A549 (cell line): ENCODE measurements at regions not wholly inside any gene's neighbourhood (a gene's known extent, or its start where the extent isn't known, plus 50 kb on each side); places are given as distances from the start of the nearest gene placed in this dataset.

ENCODE experiments used
- ATAC-seq, 2 experiments: fragments of 200-7000 bp in 1 of 2; fragments of >200 bp in 1 of 2; cut with Nextera tagmentation in 1 of 2; cut with Tn5 transposase in 1 of 2; 3 replicates each; pipeline versions ENCODE4 v1.8.0 to v1.9.1; 2018 to 2020; ENCODE audit warnings: mild to moderate bottlenecking in 1 of 2, moderate library complexity in 1 of 2
- CTCF ChIA-PET: fragments of 300-600 bp; sonication (Branson Sonifier 250); formaldehyde crosslinking; extraction: SDS; loops from one replicate; lab custom pipeline; 2021; ENCODE audit warnings: antibody characterized with exemption, inconsistent platforms; lab: Yijun Ruan, JAX
- POLR2A ChIA-PET: fragments of 350-600 bp; formaldehyde crosslinking; extraction: SDS; loops from one replicate; lab custom pipeline; 2021; ENCODE audit warnings: antibody characterized with exemption, inconsistent platforms; lab: Yijun Ruan, JAX
- DNase-seq, 2 experiments: peaks; one replicate each; pipeline versions ENCODE4 v3.0.0 to v3.0.0-alpha.2; 2011 to 2016; ENCODE audit warnings: low read depth in 1 of 2, low spot score in 1 of 2
- FAIRE-seq: peaks from 2 replicates; lab custom pipeline; 2011; peaks lifted over from hg19 to GRCh38; lab: Jason Lieb, UNC
- H3K27ac ChIP-seq, 2 experiments: fragments of >200 bp; sonication (Bioruptor Twin); formaldehyde crosslinking; 3 replicates each; pipeline ENCODE4 v1.5.1; 2016 to 2017
- H3K4me1 ChIP-seq: fragments of >200 bp; sonication (Bioruptor Twin); formaldehyde crosslinking; 3 replicates; pipeline ENCODE4 v1.6.1; 2016
- H3K4me2 ChIP-seq: fragments of >200 bp; sonication (Bioruptor Twin); formaldehyde crosslinking; 3 replicates; pipeline ENCODE4 v1.6.1; 2016
- H3K4me3 ChIP-seq: fragments of >200 bp; sonication (Bioruptor Twin); formaldehyde crosslinking; 3 replicates; pipeline ENCODE4 v1.5.1; 2016
- H3K9me3 ChIP-seq: fragments of >200 bp; sonication (Bioruptor Twin); formaldehyde crosslinking; 3 replicates; pipeline ENCODE4 v1.6.1; 2016
- CEBPB ChIP-seq, 2 experiments: fragments of >200 bp in 1 of 2; sonication (Bioruptor Twin) in 1 of 2; formaldehyde crosslinking in 1 of 2; IDR thresholded peaks; 2 replicates each; pipeline ENCODE4 v1.6.1; 2012 to 2016
- CHD2 ChIP-seq: fragments of 150-350 bp; IDR thresholded peaks from 2 replicates; pipeline ENCODE4 v1.6.1; 2014; ENCODE audit warnings: low read length; ENCODE audit not compliant: partially characterized antibody
- CTCF ChIP-seq: fragments of >200 bp; sonication (Bioruptor Twin); formaldehyde crosslinking; IDR thresholded peaks from 3 replicates; pipeline ENCODE4 v1.5.1; 2016
- EHF ChIP-seq: fragments of 250-450 bp; sonication (Bioruptor Pico); IDR thresholded peaks from 2 replicates; pipeline ENCODE4 v1.5.0; 2020; ENCODE audit warnings: mild to moderate bottlenecking
- EHMT2 ChIP-seq: fragments of 200-600 bp; sonication (generic); IDR thresholded peaks from 2 replicates; pipeline ENCODE4 v1.6.1; 2016; ENCODE audit warnings: antibody characterized with exemption, low read depth, mild to moderate bottlenecking, moderate library complexity
- HDAC2 ChIP-seq: fragments of 200-600 bp; sonication (generic); IDR thresholded peaks from 2 replicates; pipeline ENCODE4 v1.6.1; 2016
- KDM5A ChIP-seq: fragments of 200-600 bp; sonication (generic); IDR thresholded peaks from 2 replicates; pipeline ENCODE4 v1.6.1; 2016; ENCODE audit warnings: antibody characterized with exemption, mild to moderate bottlenecking
- MAZ ChIP-seq: fragments of 150-350 bp; IDR thresholded peaks from 2 replicates; pipeline ENCODE4 v1.6.1; 2014; ENCODE audit warnings: antibody characterized with exemption, low read depth, low read length, borderline replicate concordance
- NPAS2 ChIP-seq: fragments of 250-450 bp; sonication (Bioruptor Pico); IDR thresholded peaks from 2 replicates; pipeline ENCODE4 v1.8.0; 2022; ENCODE audit warnings: mild to moderate bottlenecking, moderate library complexity, borderline replicate concordance
- RAD21 ChIP-seq, 2 experiments: fragments of >200 bp in 1 of 2; sonication (Bioruptor Twin) in 1 of 2; formaldehyde crosslinking in 1 of 2; IDR thresholded peaks in 1 of 2; conservative IDR thresholded peaks in 1 of 2; 2 replicates in 1 of 2; 3 replicates in 1 of 2; pipeline ENCODE4 v1.6.1; 2012 to 2018; ENCODE audit warnings: inconsistent platforms in 1 of 2
- SMC3 ChIP-seq: fragments of >200 bp; sonication (Bioruptor Twin); formaldehyde crosslinking; IDR thresholded peaks from 3 replicates; pipeline ENCODE4 v1.6.1; 2018; ENCODE audit warnings: inconsistent platforms
- TFCP2L1 ChIP-seq: fragments of 250-450 bp; sonication (Bioruptor Pico); IDR thresholded peaks from 2 replicates; pipeline ENCODE4 v1.5.0; 2021; ENCODE audit warnings: mild to moderate bottlenecking
- ZC3H11A ChIP-seq: fragments of 450-650 bp; IDR thresholded peaks from 2 replicates; pipeline ENCODE4 v1.6.1; 2014; ENCODE audit warnings: antibody characterized with exemption, mild to moderate bottlenecking
- ZFP36 ChIP-seq: fragments of 450-650 bp; IDR thresholded peaks from 2 replicates; pipeline ENCODE4 v1.6.1; 2014; ENCODE audit warnings: borderline replicate concordance; ENCODE audit not compliant: partially characterized antibody
- WGBS: methylation state at CpG from one replicate; pipeline ENCODE4 v1.1.6; 2017; ENCODE audit errors: missing lambda C conversion rate; 5-methylcytosine and 5-hydroxymethylcytosine counted together
- TF ChIP-seq, protein P1 (sequence below): IDR thresholded peaks from 2 replicates; pipeline ENCODE4 v1.6.1; 2012; ENCODE audit warnings: low read depth, borderline replicate concordance

GRCh38 chr9:113803811-113804589 is 72.1 kb upstream of the ZNF618 start:
- ATAC-seq = no peak
- WGBS = 57% methylated on average over 8 of the region's 8 CpGs
- POLR2A ChIA-PET = no interaction called here
- Histone ChIP-seq H3K4me3 (no peak overlapping the region), H3K4me1 (peaks cover 15% of the 10 kb centered on the region; the same call in 2 of the 3 replicates), H3K4me2 (no peak overlapping the region), H3K27ac (no peak overlapping the region), H3K9me3 (no peaks in the 10 kb centered on the region)
- FAIRE-seq = no peak
- DNase-seq = no peak
- TF ChIP-seq EHF (CRISPR knock-in tag) (no peak), CEBPB (IDR thresholded peaks at IDR 0.05) (peak in 1 of 2 experiments; percentile 19; a peak in 1 of 4 replicates)
- TF ChIP-seq, all 56 proteins: peak for 1
- CTCF ChIA-PET = interaction anchor here (0.7 to 1.8 kb wide), 3 partner anchors 11 to 487 kb away, joined by 5 to 6 read pairs (median 6); no protein-coding TSS in a partner anchor

- DNase-seq = no peak
- no peak for ATAC-seq
- CTCF ChIA-PET = interaction anchor here (1.6 to 2.6 kb wide), 3 partner anchors 7 to 24 kb away, joined by 6 to 12 read pairs (median 9); no protein-coding TSS in a partner anchor
- Histone ChIP-seq H3K9me3 (no peaks in the 10 kb centered on the region), H3K4me3 (no peak overlapping the region), H3K4me2 (no peak overlapping the region), H3K27ac (no peak overlapping the region)
- WGBS = 72% methylated on average over 9 of the region's 9 CpGs
- TF ChIP-seq NPAS2 = no peak
- TF ChIP-seq, protein P1, sequence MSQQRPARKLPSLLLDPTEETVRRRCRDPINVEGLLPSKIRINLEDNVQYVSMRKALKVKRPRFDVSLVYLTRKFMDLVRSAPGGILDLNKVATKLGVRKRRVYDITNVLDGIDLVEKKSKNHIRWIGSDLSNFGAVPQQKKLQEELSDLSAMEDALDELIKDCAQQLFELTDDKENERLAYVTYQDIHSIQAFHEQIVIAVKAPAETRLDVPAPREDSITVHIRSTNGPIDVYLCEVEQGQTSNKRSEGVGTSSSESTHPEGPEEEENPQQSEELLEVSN = no peak
- no peak for TF ChIP-seq KDM5A
- no peak for TF ChIP-seq ZC3H11A
- TF ChIP-seq, all 56 proteins: peak for 0
- H3K4me1 ChIP-seq = peaks cover 17% of the 10 kb centered on the region; the same call in 2 of the 3 replicates
- FAIRE-seq = no peak
- POLR2A ChIA-PET = no interaction called here
Measured at GRCh38 chr9:113805486-113806132, 70.5 kb upstream of the ZNF618 start.

- ChIA-PET CTCF (interaction anchor here (0.5 to 2.6 kb wide), 46 partner anchors 9 to 483 kb away, joined by 3 to 19 read pairs (median 4); partner anchors contain the start of gene COL27A1), POLR2A (no interaction called here)
- Histone ChIP-seq H3K4me2 (peak overlapping the region; percentile 66), H3K9me3 (no peaks in the 10 kb centered on the region), H3K4me3 (no peak overlapping the region)
- FAIRE-seq (no peak), ATAC-seq (peak; percentile 65 to 87; a peak in 4 of 6 replicates), DNase-seq (peak; percentile 62 to 84)
- WGBS = 38% methylated on average over 15 of the region's 15 CpGs
- TF ChIP-seq SMC3 (peak; percentile 71), MAZ (no peak), EHMT2 (no peak), CHD2 (no peak), HDAC2 (no peak), CTCF (peak; percentile 86), TFCP2L1 (CRISPR knock-in tag) (no peak), ZFP36 (peak; percentile 71), RAD21 (conservative IDR thresholded peaks at IDR 0.05 in 1 of 2, IDR thresholded peaks at IDR 0.05 in 1 of 2) (peak; percentile 74 to 81)
- TF ChIP-seq, all 56 proteins: peak for 4
- Histone ChIP-seq H3K27ac (peak overlapping the region; percentile 32 to 66; a peak in 4 of 6 replicates), H3K4me1 (peaks cover 17% of the 10 kb centered on the region; the same call in 2 of the 3 replicates)
Measured at GRCh38 chr9:113807173-113808061, 68.7 kb upstream of the ZNF618 start.
